Mesenchymal stem cell (in vitro differentiated cells and primary cell): ENCODE measurements at regions not wholly inside any gene's neighbourhood (a gene's known extent, or its start where the extent isn't known, plus 50 kb on each side); places are given as distances from the start of the nearest gene placed in this dataset.
"Not testable (repeated sequence)": the region's sequence is repeated elsewhere in the genome, so short reads cannot be mapped to it uniquely, and the experiment has no call there.

Source experiments
- DNase-seq: peaks from one replicate; pipeline ENCODE4 v3.0.0-alpha.2; 2013
- H2AFZ ChIP-seq: one replicate; pipeline ENCODE4 v1.6.1; 2013; ENCODE audit warnings: low read depth, mild to moderate bottlenecking, control low read depth, inconsistent platforms, low read length, moderate library complexity
- H2AK5ac ChIP-seq: 2 replicates; pipeline ENCODE4 v1.6.1; 2013; ENCODE audit warnings: low read length, moderate library complexity, mild to moderate bottlenecking, inconsistent platforms; ENCODE audit not compliant: severe bottlenecking
- H2BK120ac ChIP-seq: one replicate; pipeline ENCODE4 v1.6.1; 2013; ENCODE audit warnings: low read depth, mild to moderate bottlenecking, inconsistent platforms, low read length, moderate library complexity
- H2BK12ac ChIP-seq, 2 experiments: one replicate each; pipeline ENCODE4 v1.6.1; 2013; ENCODE audit warnings: inconsistent platforms in 2 of 2, low read length in 2 of 2, mild to moderate bottlenecking in 2 of 2, moderate library complexity in 2 of 2, control low read depth in 1 of 2
- H2BK15ac ChIP-seq: one replicate; pipeline ENCODE4 v1.6.1; 2013; ENCODE audit warnings: mild to moderate bottlenecking, low read depth, inconsistent platforms; ENCODE audit not compliant: poor library complexity, severe bottlenecking
- H2BK5ac ChIP-seq: 2 replicates; pipeline ENCODE4 v1.6.1; 2013; ENCODE audit warnings: low read depth, mild to moderate bottlenecking, low read length, control low read depth, inconsistent platforms; ENCODE audit not compliant: poor library complexity, severe bottlenecking
- H3K14ac ChIP-seq, 2 experiments: one replicate each; pipeline ENCODE4 v1.6.1; 2013; ENCODE audit warnings: inconsistent platforms in 2 of 2, low read length in 2 of 2, control low read depth in 1 of 2, mild to moderate bottlenecking in 1 of 2, moderate library complexity in 1 of 2
- H3K18ac ChIP-seq, 2 experiments: one replicate each; pipeline ENCODE4 v1.6.1; 2013; ENCODE audit warnings: inconsistent platforms in 2 of 2, low read length in 2 of 2, control low read depth in 1 of 2, low read depth in 1 of 2, mild to moderate bottlenecking in 1 of 2
- H3K23ac ChIP-seq, 2 experiments: one replicate each; pipeline ENCODE4 v1.6.1; 2013; ENCODE audit warnings: inconsistent platforms in 2 of 2, low read length in 2 of 2, mild to moderate bottlenecking in 2 of 2, moderate library complexity in 2 of 2, control low read depth in 1 of 2
- H3K27ac ChIP-seq: 2 replicates; pipeline ENCODE4 v1.5.1; 2013; ENCODE audit warnings: mild to moderate bottlenecking, moderate library complexity, low read length, control low read depth, inconsistent platforms; ENCODE audit not compliant: poor library complexity, severe bottlenecking
- H3K27me3 ChIP-seq, 2 experiments: 2 replicates each; pipeline versions ENCODE4 v1.6.1 to v1.7.0; 2013; ENCODE audit warnings: low read length in 2 of 2, mild to moderate bottlenecking in 2 of 2, moderate library complexity in 2 of 2, control low read depth in 1 of 2, inconsistent platforms in 1 of 2; ENCODE audit not compliant: control insufficient read depth in 1 of 2, insufficient read depth in 1 of 2
- H3K36me3 ChIP-seq, 2 experiments: 2 replicates each; pipeline versions ENCODE4 v1.6.1 to v1.7.0; 2013; ENCODE audit warnings: low read length in 2 of 2, control low read depth in 1 of 2, inconsistent platforms in 1 of 2, low read depth in 1 of 2, mild to moderate bottlenecking in 1 of 2; ENCODE audit not compliant: insufficient read depth in 2 of 2, control insufficient read depth in 1 of 2
- H3K4ac ChIP-seq, 2 experiments: one replicate each; pipeline ENCODE4 v1.6.1; 2013; ENCODE audit warnings: inconsistent platforms in 2 of 2, low read length in 2 of 2, mild to moderate bottlenecking in 2 of 2, moderate library complexity in 2 of 2, control low read depth in 1 of 2, low read depth in 1 of 2
- H3K4me1 ChIP-seq: 2 replicates; pipeline ENCODE4 v1.6.1; 2013; ENCODE audit warnings: low read depth, low read length, control low read depth; ENCODE audit not compliant: control insufficient read depth, insufficient read depth
- H3K4me2 ChIP-seq: 2 replicates; pipeline ENCODE4 v1.6.1; 2013; ENCODE audit warnings: low read length, mild to moderate bottlenecking, inconsistent platforms; ENCODE audit not compliant: poor library complexity, severe bottlenecking
- H3K4me3 ChIP-seq, 2 experiments: 2 replicates each; pipeline versions ENCODE4 v1.5.1 to v1.7.0; 2013; ENCODE audit warnings: low read length in 2 of 2, mild to moderate bottlenecking in 2 of 2, control low read depth in 1 of 2, low read depth in 1 of 2; ENCODE audit not compliant: insufficient read depth in 1 of 2
- H3K79me1 ChIP-seq: replicated peaks from 2 replicates; pipeline ENCODE4 v1.6.1; 2013; ENCODE audit warnings: mild to moderate bottlenecking, control low read depth, low read length, inconsistent platforms; ENCODE audit not compliant: poor library complexity, severe bottlenecking
- H3K9ac ChIP-seq: 2 replicates; pipeline ENCODE4 v1.7.0; 2013; ENCODE audit warnings: mild to moderate bottlenecking, low read length, moderate library complexity
- H3K9me3 ChIP-seq: 2 replicates; pipeline ENCODE4 v1.7.0; 2013; ENCODE audit warnings: mild to moderate bottlenecking, low read length; ENCODE audit not compliant: control insufficient read depth
- H4K8ac ChIP-seq: one replicate; pipeline ENCODE4 v1.6.1; 2013; ENCODE audit warnings: inconsistent platforms, mild to moderate bottlenecking, low read length, moderate library complexity
- H4K91ac ChIP-seq: one replicate; pipeline ENCODE4 v1.6.1; 2013; ENCODE audit warnings: mild to moderate bottlenecking, low read length, inconsistent platforms
- WGBS: methylation state at CpG from one replicate; pipeline ENCODE4 v1.1.7; 2013; ENCODE audit warnings: mixed read lengths; 5-methylcytosine and 5-hydroxymethylcytosine counted together

GRCh38 chr14:27363036-27363435, 765.2 kb upstream of the NOVA1 start:
- H3K4me1 ChIP-seq, H3K9ac ChIP-seq, H3K4me3 ChIP-seq, H3K79me1 ChIP-seq, H3K18ac ChIP-seq, H2BK5ac ChIP-seq, H3K14ac ChIP-seq, H2BK120ac ChIP-seq, DNase-seq, H3K27ac ChIP-seq, H3K9me3 ChIP-seq, H2BK15ac ChIP-seq, H3K4ac ChIP-seq, H4K8ac ChIP-seq, H3K4me2 ChIP-seq, H3K27me3 ChIP-seq, H2BK12ac ChIP-seq, H3K36me3 ChIP-seq, H2AK5ac ChIP-seq, H4K91ac ChIP-seq, H3K23ac ChIP-seq, H2AFZ ChIP-seq: not testable (repeated sequence)
- 79% methylated on average over 8 of the region's 8 CpGs for WGBS

GRCh38 chr14:27366596-27366995, 768.8 kb upstream of the NOVA1 start:
- peak; percentile 29 for DNase-seq
- Histone ChIP-seq H3K4me2 (no peak overlapping the region), H4K91ac (no peak overlapping the region), H3K27me3 (no peaks in the 10 kb centered on the region), H3K23ac (no peak overlapping the region), H3K4me1 (no peaks in the 10 kb centered on the region), H3K27ac (no peak overlapping the region), H3K4me3 (no peak overlapping the region), H3K4ac (no peak overlapping the region), H2BK15ac (no peak overlapping the region), H2BK12ac (no peak overlapping the region), H3K18ac (no peak overlapping the region), H3K9me3 (no peaks in the 10 kb centered on the region), H3K14ac (no peak overlapping the region), H2AFZ (no peak overlapping the region), H3K79me1 (no peaks in the 10 kb centered on the region), H2BK5ac (no peak overlapping the region), H2BK120ac (no peak overlapping the region), H3K9ac (no peak overlapping the region), H2AK5ac (no peak overlapping the region), H4K8ac (no peak overlapping the region), H3K36me3 (no peaks in the 10 kb centered on the region)
- 77% methylated on average over 3 of the region's 5 CpGs for WGBS

- H3K23ac ChIP-seq: no peak overlapping the region
- DNase-seq: no peak
- H2AK5ac ChIP-seq: no peak overlapping the region
- no peaks in the 10 kb centered on the region for H3K4me1 ChIP-seq
- H4K8ac ChIP-seq: no peak overlapping the region
- H3K4me2 ChIP-seq: no peak overlapping the region
- no peak overlapping the region for H2BK120ac ChIP-seq
- no peak overlapping the region for H3K4me3 ChIP-seq
- H4K91ac ChIP-seq: no peak overlapping the region
- H3K14ac ChIP-seq: no peak overlapping the region
- H2BK12ac ChIP-seq: no peak overlapping the region
- WGBS: no CpG with 5 or more reads among the region's 1 CpG
- no peak overlapping the region for H3K18ac ChIP-seq
- no peak overlapping the region for H3K27ac ChIP-seq
- no peaks in the 10 kb centered on the region for H3K27me3 ChIP-seq
- H3K9ac ChIP-seq: no peak overlapping the region
- no peaks in the 10 kb centered on the region for H3K79me1 ChIP-seq
- H2BK5ac ChIP-seq: no peak overlapping the region
- H3K4ac ChIP-seq: no peak overlapping the region
- H2BK15ac ChIP-seq: no peak overlapping the region
- H3K9me3 ChIP-seq: no peaks in the 10 kb centered on the region
- H2AFZ ChIP-seq: no peak overlapping the region
- H3K36me3 ChIP-seq: no peaks in the 10 kb centered on the region
Observed at GRCh38 chr14:27367345-27367744, 769.5 kb upstream of the NOVA1 start.

GRCh38 chr14:27370074-27370473, 772.2 kb upstream of the NOVA1 start:
- Histone ChIP-seq H3K18ac (no peak overlapping the region), H3K14ac (no peak overlapping the region), H2BK120ac (no peak overlapping the region), H2AFZ (no peak overlapping the region), H3K27ac (no peak overlapping the region), H3K36me3 (no peaks in the 10 kb centered on the region), H3K4me2 (no peak overlapping the region), H3K9me3 (no peaks in the 10 kb centered on the region), H2AK5ac (no peak overlapping the region), H4K91ac (no peak overlapping the region), H4K8ac (no peak overlapping the region), H3K79me1 (no peaks in the 10 kb centered on the region), H2BK12ac (no peak overlapping the region), H3K4ac (no peak overlapping the region), H3K4me3 (no peak overlapping the region), H3K9ac (no peak overlapping the region), H2BK15ac (no peak overlapping the region), H2BK5ac (no peak overlapping the region), H3K23ac (no peak overlapping the region), H3K4me1 (no peaks in the 10 kb centered on the region), H3K27me3 (no peaks in the 10 kb centered on the region)
- no CpG with 5 or more reads among the region's 1 CpG for WGBS
- DNase-seq: no peak
